ENCODE measurements at regions not wholly inside any gene's neighbourhood (a gene's known extent, or its start where the extent isn't known, plus 50 kb on each side); places are given as distances from the start of the nearest gene placed in this dataset.

DNA sequence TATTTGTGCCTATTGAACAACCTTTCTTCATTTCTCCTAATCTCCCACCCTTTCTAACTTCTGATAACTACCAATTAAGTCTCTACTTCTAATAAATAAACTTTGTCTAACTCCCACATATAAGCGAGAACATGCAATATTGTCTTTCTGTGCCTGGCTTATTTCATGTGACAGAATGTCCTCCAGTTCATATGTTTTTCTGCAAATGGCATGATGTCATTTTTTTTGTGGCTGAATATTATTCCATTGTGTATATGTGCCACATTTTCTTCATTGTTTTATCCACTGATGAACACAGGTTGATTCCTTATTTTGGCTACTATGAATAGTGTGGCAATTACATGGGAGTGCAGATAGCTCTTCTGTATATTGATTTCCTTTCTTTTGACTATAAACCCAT is 1041.5 kb upstream of the MANEA start:
- TF ChIP-seq, protein P1, sequence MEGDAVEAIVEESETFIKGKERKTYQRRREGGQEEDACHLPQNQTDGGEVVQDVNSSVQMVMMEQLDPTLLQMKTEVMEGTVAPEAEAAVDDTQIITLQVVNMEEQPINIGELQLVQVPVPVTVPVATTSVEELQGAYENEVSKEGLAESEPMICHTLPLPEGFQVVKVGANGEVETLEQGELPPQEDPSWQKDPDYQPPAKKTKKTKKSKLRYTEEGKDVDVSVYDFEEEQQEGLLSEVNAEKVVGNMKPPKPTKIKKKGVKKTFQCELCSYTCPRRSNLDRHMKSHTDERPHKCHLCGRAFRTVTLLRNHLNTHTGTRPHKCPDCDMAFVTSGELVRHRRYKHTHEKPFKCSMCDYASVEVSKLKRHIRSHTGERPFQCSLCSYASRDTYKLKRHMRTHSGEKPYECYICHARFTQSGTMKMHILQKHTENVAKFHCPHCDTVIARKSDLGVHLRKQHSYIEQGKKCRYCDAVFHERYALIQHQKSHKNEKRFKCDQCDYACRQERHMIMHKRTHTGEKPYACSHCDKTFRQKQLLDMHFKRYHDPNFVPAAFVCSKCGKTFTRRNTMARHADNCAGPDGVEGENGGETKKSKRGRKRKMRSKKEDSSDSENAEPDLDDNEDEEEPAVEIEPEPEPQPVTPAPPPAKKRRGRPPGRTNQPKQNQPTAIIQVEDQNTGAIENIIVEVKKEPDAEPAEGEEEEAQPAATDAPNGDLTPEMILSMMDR (IDR thresholded peaks at IDR 0.05) = no peak
- TF ChIP-seq POLR2A (IDR thresholded peaks at IDR 0.05) (no peak), EP300 (IDR thresholded peaks at IDR 0.05) (no peak)

Data from ovary (tissue), 3 donors.